OCI-LY7 (cell line): ENCODE measurements at regions not wholly inside any gene's neighbourhood (a gene's known extent, or its start where the extent isn't known, plus 50 kb on each side); places are given as distances from the start of the nearest gene placed in this dataset.

Source experiments
- EZH2phosphoT487 ChIP-seq: fragments of 200-600 bp; sonication (generic); IDR thresholded peaks from 2 replicates; pipeline ENCODE4 v1.6.1; 2018; ENCODE audit warnings: low read depth, borderline replicate concordance, mild to moderate bottlenecking, mixed run types, antibody characterized with exemption, low read length, moderate library complexity, mixed read lengths
- TF ChIP-seq, protein P1 (sequence below): fragments of 200-600 bp; sonication (generic); conservative IDR thresholded peaks from 2 replicates; pipeline ENCODE4 v1.5.1; 2014; ENCODE audit warnings: mild to moderate bottlenecking, antibody characterized with exemption, low read length, moderate library complexity, mixed read lengths

DNA sequence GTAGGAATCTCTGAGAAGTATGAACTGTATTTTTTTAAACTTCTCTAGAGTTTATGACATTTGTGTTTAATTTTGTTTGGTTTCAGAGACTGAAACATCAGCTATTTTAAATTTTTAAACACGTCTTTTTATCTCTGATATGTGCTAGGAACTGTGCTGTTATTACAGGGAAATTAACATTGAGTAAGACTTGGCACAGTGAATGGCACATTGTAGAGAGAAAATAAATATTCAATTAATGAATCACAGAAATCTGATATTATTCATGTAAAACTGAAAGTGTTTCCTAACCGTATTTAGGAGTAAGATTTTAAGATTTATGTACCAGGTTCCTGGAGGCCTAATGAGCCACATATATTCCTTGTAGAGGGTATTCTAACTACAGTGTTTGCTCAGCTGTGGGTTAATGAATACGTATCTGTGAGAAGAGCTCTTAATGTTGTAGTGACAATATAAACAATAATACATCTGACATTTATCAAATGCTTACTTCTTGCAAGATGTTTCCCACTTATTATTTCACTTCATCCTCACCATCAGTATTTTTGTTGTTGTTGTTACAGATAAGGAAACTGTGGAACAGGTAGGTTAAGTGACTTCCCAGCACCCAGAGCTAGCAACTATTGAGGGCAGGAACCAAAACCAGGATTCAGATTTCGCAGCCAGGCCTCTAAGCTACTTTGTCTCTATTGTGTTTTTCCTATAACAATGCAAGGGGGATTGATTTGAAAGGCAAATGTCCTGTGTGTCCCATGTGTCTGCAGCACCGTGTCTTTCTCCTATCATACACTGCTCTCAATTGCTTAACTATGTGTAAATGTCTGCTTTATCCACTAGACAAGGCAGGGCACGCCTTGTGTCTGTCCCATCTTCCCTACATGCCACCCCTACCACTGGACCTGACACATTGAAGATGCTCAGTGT, 121.1 kb upstream of the FAM9C start:
- TF ChIP-seq, protein P1, sequence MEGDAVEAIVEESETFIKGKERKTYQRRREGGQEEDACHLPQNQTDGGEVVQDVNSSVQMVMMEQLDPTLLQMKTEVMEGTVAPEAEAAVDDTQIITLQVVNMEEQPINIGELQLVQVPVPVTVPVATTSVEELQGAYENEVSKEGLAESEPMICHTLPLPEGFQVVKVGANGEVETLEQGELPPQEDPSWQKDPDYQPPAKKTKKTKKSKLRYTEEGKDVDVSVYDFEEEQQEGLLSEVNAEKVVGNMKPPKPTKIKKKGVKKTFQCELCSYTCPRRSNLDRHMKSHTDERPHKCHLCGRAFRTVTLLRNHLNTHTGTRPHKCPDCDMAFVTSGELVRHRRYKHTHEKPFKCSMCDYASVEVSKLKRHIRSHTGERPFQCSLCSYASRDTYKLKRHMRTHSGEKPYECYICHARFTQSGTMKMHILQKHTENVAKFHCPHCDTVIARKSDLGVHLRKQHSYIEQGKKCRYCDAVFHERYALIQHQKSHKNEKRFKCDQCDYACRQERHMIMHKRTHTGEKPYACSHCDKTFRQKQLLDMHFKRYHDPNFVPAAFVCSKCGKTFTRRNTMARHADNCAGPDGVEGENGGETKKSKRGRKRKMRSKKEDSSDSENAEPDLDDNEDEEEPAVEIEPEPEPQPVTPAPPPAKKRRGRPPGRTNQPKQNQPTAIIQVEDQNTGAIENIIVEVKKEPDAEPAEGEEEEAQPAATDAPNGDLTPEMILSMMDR, result no peak
- no peak for TF ChIP-seq EZH2phosphoT487
